Thoracic aorta (tissue), 2 donors: ENCODE measurements at regions not wholly inside any gene's neighbourhood (a gene's known extent, or its start where the extent isn't known, plus 50 kb on each side); places are given as distances from the start of the nearest gene placed in this dataset.

Source experiments
- ATAC-seq: fragments of 150-250 bp; one replicate; pipeline ENCODE4 v1.8.0; 2017; ENCODE audit warnings: low read depth; ENCODE audit not compliant: insufficient number of reproducible peaks, low FRiP score
- DNase-seq: peaks from one replicate; pipeline ENCODE4 v3.0.0-alpha.2; 2020; ENCODE audit warnings: low spot score
- H3K27ac ChIP-seq, 2 donors: fragments of 200-600 bp; sonication (generic); 1 replicate in 1 of 2; 2 replicates in 1 of 2; pipeline ENCODE4 v1.5.1; 2016; ENCODE audit warnings: mild to moderate bottlenecking in 2 of 2, moderate library complexity in 2 of 2
- H3K27me3 ChIP-seq: fragments of 200-600 bp; sonication (generic); replicated peaks from 2 replicates; pipeline ENCODE4 v1.6.0; 2016; ENCODE audit warnings: mild to moderate bottlenecking; ENCODE audit not compliant: insufficient read depth
- H3K36me3 ChIP-seq: fragments of 200-600 bp; sonication (generic); one replicate; pipeline ENCODE4 v1.5.1; 2016
- H3K4me1 ChIP-seq, 2 donors: fragments of 200-600 bp; sonication (generic); 1 replicate in 1 of 2; 2 replicates in 1 of 2; pipeline versions ENCODE4 v1.5.1 to v1.6.0; 2016; ENCODE audit warnings: low read depth in 2 of 2, mild to moderate bottlenecking in 1 of 2; ENCODE audit not compliant: control insufficient read depth in 1 of 2
- H3K4me3 ChIP-seq: fragments of 200-600 bp; sonication (generic); 2 replicates; pipeline ENCODE4 v1.5.1; 2016; ENCODE audit warnings: mild to moderate bottlenecking
- H3K9me3 ChIP-seq: fragments of 200-600 bp; sonication (generic); 2 replicates; pipeline ENCODE4 v1.5.1; 2016
- TF ChIP-seq, protein P1 (sequence below): fragments of 200-600 bp; sonication (generic); IDR thresholded peaks from one replicate; pipeline ENCODE4 v1.5.1; 2019; ENCODE audit warnings: antibody characterized with exemption

DNA sequence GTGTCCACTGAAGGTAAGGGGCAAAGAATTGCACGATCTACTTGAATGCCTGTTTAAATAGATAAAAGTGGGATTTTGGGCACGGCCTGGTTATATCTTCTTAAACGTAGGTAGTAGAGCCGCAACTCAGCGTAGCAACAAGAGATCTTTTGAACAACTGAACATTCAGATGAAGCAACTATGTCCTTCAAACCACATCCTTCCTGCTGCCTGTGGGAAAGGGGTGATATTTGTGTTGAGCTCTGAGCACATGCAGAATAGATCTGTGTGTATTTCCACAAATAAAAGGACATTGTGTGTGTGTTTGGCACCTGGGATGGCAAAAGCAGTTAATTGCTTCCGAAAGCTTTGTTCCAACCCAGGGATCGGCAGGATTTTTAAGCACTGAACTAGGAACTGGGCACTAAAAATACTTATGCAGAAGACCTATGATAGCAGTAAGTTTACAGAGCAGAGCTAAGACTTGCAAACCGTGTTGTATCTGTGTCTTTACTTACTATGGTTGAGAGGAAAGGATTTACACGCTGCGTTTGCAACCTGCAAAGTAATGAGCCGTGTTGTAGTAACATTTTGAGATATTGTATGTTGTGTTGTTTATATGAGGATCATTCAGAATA is 333.4 kb downstream of the CHRM3 start:
- no peak overlapping the region for H3K27ac ChIP-seq
- no peak for ATAC-seq

GRCh38 chr1:239722035-239722434 is 335.7 kb downstream of the CHRM3 start:
- Histone ChIP-seq H3K27me3 (no peaks in the 10 kb centered on the region), H3K9me3 (no peaks in the 10 kb centered on the region), H3K4me1 (no peaks in the 10 kb centered on the region), H3K4me3 (no peak overlapping the region), H3K36me3 (no peaks in the 10 kb centered on the region), H3K27ac (no peak overlapping the region)
- TF ChIP-seq, protein P1, sequence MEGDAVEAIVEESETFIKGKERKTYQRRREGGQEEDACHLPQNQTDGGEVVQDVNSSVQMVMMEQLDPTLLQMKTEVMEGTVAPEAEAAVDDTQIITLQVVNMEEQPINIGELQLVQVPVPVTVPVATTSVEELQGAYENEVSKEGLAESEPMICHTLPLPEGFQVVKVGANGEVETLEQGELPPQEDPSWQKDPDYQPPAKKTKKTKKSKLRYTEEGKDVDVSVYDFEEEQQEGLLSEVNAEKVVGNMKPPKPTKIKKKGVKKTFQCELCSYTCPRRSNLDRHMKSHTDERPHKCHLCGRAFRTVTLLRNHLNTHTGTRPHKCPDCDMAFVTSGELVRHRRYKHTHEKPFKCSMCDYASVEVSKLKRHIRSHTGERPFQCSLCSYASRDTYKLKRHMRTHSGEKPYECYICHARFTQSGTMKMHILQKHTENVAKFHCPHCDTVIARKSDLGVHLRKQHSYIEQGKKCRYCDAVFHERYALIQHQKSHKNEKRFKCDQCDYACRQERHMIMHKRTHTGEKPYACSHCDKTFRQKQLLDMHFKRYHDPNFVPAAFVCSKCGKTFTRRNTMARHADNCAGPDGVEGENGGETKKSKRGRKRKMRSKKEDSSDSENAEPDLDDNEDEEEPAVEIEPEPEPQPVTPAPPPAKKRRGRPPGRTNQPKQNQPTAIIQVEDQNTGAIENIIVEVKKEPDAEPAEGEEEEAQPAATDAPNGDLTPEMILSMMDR = no peak
- DNase-seq = no peak
- ATAC-seq = no peak

More for the DNA sequence above, 333.4 kb downstream of the CHRM3 start:
- no peaks in the 10 kb centered on the region for H3K4me1 ChIP-seq
- H3K36me3 ChIP-seq = no peaks in the 10 kb centered on the region
- H3K9me3 ChIP-seq = no peaks in the 10 kb centered on the region
- TF ChIP-seq, protein P1 = no peak
- H3K4me3 ChIP-seq = peak overlapping the region; percentile 20
- DNase-seq = no peak
- no peaks in the 10 kb centered on the region for H3K27me3 ChIP-seq

- ATAC-seq = peak; percentile 20
- Histone ChIP-seq H3K9me3 (no peaks in the 10 kb centered on the region), H3K4me3 (no peak overlapping the region), H3K27ac (no peak overlapping the region), H3K36me3 (no peaks in the 10 kb centered on the region), H3K27me3 (no peaks in the 10 kb centered on the region), H3K4me1 (no peaks in the 10 kb centered on the region)
- TF ChIP-seq, protein P1 = no peak
- DNase-seq = no peak
These were observed 337.5 kb downstream of the CHRM3 start for GRCh38 chr1:239723776-239724367.

GRCh38 chr1:239725371-239725770 is 339.0 kb downstream of the CHRM3 start:
- Histone ChIP-seq H3K27me3 (no peaks in the 10 kb centered on the region), H3K9me3 (no peaks in the 10 kb centered on the region), H3K4me3 (no peak overlapping the region), H3K27ac (no peak overlapping the region), H3K4me1 (no peaks in the 10 kb centered on the region), H3K36me3 (no peaks in the 10 kb centered on the region)
- DNase-seq = no peak
- TF ChIP-seq, protein P1 = no peak
- ATAC-seq = no peak

DNA sequence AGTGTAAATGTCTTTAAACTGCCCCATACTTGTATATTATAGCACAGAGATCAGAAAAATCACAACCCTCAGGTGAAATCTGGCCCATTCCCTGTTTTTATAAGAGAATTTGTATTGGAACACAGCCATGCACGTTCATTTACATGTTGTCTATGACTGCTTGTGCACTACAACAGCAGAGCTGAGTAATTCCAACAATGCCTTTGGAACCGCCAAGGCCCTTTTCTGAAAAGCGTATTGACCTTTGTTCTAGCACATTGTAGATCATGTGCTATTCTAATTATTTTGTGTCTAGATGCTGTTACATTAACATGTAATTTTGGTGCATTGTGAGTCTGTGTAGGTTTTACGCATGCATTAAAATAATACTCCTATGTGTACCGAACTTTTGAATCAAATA is 339.6 kb downstream of the CHRM3 start:
- Histone ChIP-seq H3K9me3 (no peaks in the 10 kb centered on the region), H3K27me3 (no peaks in the 10 kb centered on the region), H3K4me1 (no peaks in the 10 kb centered on the region), H3K27ac (no peak overlapping the region), H3K4me3 (no peak overlapping the region), H3K36me3 (no peaks in the 10 kb centered on the region)
- ATAC-seq = no peak
- no peak for DNase-seq
- TF ChIP-seq, protein P1 = no peak
